Keratinocyte (primary cell): ENCODE measurements at regions not wholly inside any gene's neighbourhood (a gene's known extent, or its start where the extent isn't known, plus 50 kb on each side); places are given as distances from the start of the nearest gene placed in this dataset.

Source experiments
- EZH2 ChIP-seq: IDR thresholded peaks from one replicate; pipeline ENCODE4 v1.6.1; 2012; ENCODE audit warnings: inconsistent platforms, mild to moderate bottlenecking, low read length, moderate library complexity
- TF ChIP-seq, protein P1 (sequence below), 3 experiments: IDR thresholded peaks in 1 of 3; conservative IDR thresholded peaks in 1 of 3; optimal IDR thresholded peaks in 1 of 3; 2 replicates in 2 of 3; 3 replicates in 1 of 3; pipeline versions ENCODE3 to v1.5.1; 2011; ENCODE audit warnings: low read length in 3 of 3, mild to moderate bottlenecking in 3 of 3, moderate library complexity in 2 of 3, control low read depth in 1 of 3, inconsistent platforms in 1 of 3; ENCODE audit not compliant: insufficient read depth in 2 of 3; ENCODE audit errors: extremely low read depth in 1 of 3

DNA sequence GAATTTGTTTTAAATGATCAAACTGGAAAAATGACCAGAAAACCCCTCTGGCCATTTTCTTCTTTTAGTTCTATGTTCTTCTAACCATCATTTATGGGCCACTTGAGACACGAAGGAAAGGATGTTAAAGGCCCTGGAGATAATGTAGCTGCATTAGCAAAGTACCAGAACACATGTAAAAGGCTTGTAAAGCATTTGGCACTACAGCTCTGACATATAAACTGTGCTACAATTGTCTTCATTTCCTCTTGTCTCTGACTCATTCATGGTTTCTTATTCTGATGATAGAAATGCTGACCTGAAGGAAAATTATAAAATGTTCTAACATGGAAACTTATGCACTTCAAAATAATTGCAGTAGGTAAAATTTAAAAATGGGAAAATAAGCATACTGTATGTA is 388.7 kb downstream of the FAT4 start:
- TF ChIP-seq, protein P1, sequence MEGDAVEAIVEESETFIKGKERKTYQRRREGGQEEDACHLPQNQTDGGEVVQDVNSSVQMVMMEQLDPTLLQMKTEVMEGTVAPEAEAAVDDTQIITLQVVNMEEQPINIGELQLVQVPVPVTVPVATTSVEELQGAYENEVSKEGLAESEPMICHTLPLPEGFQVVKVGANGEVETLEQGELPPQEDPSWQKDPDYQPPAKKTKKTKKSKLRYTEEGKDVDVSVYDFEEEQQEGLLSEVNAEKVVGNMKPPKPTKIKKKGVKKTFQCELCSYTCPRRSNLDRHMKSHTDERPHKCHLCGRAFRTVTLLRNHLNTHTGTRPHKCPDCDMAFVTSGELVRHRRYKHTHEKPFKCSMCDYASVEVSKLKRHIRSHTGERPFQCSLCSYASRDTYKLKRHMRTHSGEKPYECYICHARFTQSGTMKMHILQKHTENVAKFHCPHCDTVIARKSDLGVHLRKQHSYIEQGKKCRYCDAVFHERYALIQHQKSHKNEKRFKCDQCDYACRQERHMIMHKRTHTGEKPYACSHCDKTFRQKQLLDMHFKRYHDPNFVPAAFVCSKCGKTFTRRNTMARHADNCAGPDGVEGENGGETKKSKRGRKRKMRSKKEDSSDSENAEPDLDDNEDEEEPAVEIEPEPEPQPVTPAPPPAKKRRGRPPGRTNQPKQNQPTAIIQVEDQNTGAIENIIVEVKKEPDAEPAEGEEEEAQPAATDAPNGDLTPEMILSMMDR (optimal IDR thresholded peaks at IDR 0.05 in 1 of 3, IDR thresholded peaks at IDR 0.05 in 1 of 3, conservative IDR thresholded peaks at IDR 0.05 in 1 of 3; ENCODE audit: extremely low read depth in 1 of 3, insufficient read depth in 2 of 3, low read length in 3 of 3) = no peak
- TF ChIP-seq EZH2 = no peak
